ENCODE measurements at regions not wholly inside any gene's neighbourhood (a gene's known extent, or its start where the extent isn't known, plus 50 kb on each side); places are given as distances from the start of the nearest gene placed in this dataset.

DNA sequence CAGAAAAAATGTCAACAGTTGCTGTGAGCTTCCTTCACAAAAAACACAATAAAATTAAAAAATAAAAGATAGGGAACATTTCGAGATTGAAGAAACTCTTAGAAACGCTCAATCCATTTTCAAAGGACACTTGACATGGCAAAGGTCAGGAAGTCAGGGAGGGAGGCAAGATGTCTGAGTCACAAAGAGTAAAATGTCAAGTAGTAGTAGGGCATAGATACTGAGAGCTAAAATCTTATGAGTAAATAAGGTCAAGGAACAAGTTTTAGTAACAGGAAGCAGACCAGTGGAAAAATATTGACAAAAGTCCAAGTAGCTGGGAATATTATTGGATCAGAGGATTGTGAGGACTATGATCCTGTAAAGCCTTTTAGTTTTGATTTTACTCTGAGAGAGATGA is 495.6 kb downstream of the TMX3 start:
- TF ChIP-seq, protein P1, sequence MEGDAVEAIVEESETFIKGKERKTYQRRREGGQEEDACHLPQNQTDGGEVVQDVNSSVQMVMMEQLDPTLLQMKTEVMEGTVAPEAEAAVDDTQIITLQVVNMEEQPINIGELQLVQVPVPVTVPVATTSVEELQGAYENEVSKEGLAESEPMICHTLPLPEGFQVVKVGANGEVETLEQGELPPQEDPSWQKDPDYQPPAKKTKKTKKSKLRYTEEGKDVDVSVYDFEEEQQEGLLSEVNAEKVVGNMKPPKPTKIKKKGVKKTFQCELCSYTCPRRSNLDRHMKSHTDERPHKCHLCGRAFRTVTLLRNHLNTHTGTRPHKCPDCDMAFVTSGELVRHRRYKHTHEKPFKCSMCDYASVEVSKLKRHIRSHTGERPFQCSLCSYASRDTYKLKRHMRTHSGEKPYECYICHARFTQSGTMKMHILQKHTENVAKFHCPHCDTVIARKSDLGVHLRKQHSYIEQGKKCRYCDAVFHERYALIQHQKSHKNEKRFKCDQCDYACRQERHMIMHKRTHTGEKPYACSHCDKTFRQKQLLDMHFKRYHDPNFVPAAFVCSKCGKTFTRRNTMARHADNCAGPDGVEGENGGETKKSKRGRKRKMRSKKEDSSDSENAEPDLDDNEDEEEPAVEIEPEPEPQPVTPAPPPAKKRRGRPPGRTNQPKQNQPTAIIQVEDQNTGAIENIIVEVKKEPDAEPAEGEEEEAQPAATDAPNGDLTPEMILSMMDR (IDR thresholded peaks at IDR 0.05), result no peak
- no peak for TF ChIP-seq POLR2A (IDR thresholded peaks at IDR 0.05)
- no peak for TF ChIP-seq EP300 (IDR thresholded peaks at IDR 0.05)
- no peak for TF ChIP-seq POLR2AphosphoS5 (IDR thresholded peaks at IDR 0.05)
